Memory B cell (primary cell): ENCODE measurements at regions not wholly inside any gene's neighbourhood (a gene's known extent, or its start where the extent isn't known, plus 50 kb on each side); places are given as distances from the start of the nearest gene placed in this dataset.

Experiments
- ATAC-seq: fragments of 150-1000 bp; cut with Tn5 transposase; 2 replicates; pipeline ENCODE4 v1.10.0; 2021; ENCODE audit warnings: low read depth, mild to moderate bottlenecking, moderate library complexity
- DNase-seq, 2 donors: peaks; one replicate each; pipeline ENCODE4 v3.0.0; 2022; ENCODE audit warnings: low spot score in 2 of 2
- H3K27ac Mint-ChIP-seq: one replicate; pipeline ENCODE4 v1.8.0; 2022; ENCODE audit warnings: mild to moderate bottlenecking, moderate library complexity, mixed read lengths
- H3K27me3 Mint-ChIP-seq: one replicate; pipeline ENCODE4 v1.8.0; 2022; ENCODE audit warnings: mixed read lengths
- H3K36me3 Mint-ChIP-seq: one replicate; pipeline ENCODE4 v1.8.0; 2022; ENCODE audit warnings: mild to moderate bottlenecking, mixed read lengths
- H3K4me1 Mint-ChIP-seq: one replicate; pipeline ENCODE4 v1.8.0; 2022; ENCODE audit warnings: mixed read lengths
- H3K4me3 Mint-ChIP-seq: one replicate; pipeline ENCODE4 v1.8.0; 2022; ENCODE audit warnings: mild to moderate bottlenecking, moderate library complexity, mixed read lengths
- H3K9me3 Mint-ChIP-seq: one replicate; pipeline ENCODE4 v1.8.0; 2022; ENCODE audit warnings: mixed read lengths

DNA sequence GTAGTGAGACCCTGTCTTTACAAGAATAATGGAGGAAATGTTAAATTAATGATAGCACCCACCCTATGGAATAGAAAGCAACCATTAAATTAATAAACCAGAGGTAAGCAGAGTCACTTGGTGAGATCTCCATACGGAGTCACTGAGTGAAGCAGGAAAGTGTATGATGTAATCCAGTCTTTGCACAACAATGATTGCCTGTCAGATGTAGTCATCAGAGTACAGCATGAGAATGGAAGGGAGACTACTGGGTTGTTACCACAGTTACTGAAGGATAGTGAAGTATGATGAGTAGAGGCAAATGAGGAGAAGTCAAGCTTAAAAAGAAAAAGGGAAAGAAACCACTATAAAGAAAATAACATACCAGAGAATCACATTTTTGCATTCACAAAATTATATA lies 371.9 kb upstream of the SHH start:
- H3K27ac Mint-ChIP-seq = no peak overlapping the region
- DNase-seq = no peak
- H3K9me3 Mint-ChIP-seq = peaks cover 12% of the 10 kb centered on the region
- no peaks in the 10 kb centered on the region for H3K27me3 Mint-ChIP-seq
- H3K36me3 Mint-ChIP-seq = no peaks in the 10 kb centered on the region
- H3K4me1 Mint-ChIP-seq = no peaks in the 10 kb centered on the region
- H3K4me3 Mint-ChIP-seq = no peak overlapping the region
- no peak for ATAC-seq

- H3K9me3 Mint-ChIP-seq = peaks cover 5% of the 10 kb centered on the region
- ATAC-seq (no peak), DNase-seq (no peak)
- H3K4me1 Mint-ChIP-seq = no peaks in the 10 kb centered on the region
- H3K36me3 Mint-ChIP-seq = no peaks in the 10 kb centered on the region
- no peaks in the 10 kb centered on the region for H3K27me3 Mint-ChIP-seq
- no peak overlapping the region for H3K27ac Mint-ChIP-seq
- no peak overlapping the region for H3K4me3 Mint-ChIP-seq
These were observed 368.4 kb upstream of the SHH start for GRCh38 chr7:156180451-156181229.

DNA sequence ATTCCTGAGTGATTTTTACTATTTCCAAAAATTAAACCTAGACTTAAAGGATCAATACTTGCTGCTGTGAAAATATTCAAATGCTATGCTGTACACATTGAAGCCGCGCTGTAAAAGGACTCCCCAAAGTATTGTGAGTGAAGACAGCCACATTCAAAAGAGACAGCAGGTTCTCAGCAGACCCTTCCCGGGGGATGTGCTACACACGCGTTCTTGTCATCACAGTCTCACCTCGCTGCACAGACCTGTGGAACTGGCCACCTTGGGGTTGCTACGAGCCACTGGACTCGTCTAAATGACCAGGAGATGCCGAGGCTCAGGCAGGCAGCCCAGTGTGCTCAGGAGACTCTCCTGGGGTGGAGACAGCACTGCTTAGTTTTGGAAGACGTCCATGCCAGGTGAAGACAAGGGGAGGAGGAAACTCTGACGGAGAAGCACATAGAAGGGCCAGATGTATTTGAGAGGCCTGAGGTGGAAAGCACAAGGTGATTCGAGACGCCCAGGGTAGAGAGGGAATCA lies 367.7 kb upstream of the SHH start:
- no peak overlapping the region for H3K4me3 Mint-ChIP-seq
- ATAC-seq (no peak), DNase-seq (no peak)
- no peaks in the 10 kb centered on the region for H3K4me1 Mint-ChIP-seq
- no peaks in the 10 kb centered on the region for H3K36me3 Mint-ChIP-seq
- H3K9me3 Mint-ChIP-seq = no peaks in the 10 kb centered on the region
- no peak overlapping the region for H3K27ac Mint-ChIP-seq
- H3K27me3 Mint-ChIP-seq = no peaks in the 10 kb centered on the region

DNA sequence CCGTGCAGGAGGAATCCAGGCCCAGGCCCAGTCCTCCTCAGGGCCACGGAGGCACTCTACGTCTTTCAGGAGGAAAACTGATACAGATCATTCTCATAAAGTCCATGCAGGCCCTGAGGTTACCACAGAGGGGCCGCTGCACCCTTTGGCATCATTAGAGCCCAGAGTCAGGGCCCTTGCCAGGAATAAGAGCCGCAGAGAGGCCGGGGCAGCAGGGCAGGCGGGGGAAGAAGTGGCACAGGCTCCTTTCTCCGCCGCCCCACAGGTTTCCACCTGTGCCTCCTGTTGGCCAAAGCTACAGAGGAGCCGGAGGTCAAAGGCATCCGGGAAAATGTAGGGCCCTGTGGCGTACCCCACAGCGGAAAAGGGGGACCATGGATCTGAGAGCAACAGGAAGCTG lies 366.6 kb upstream of the SHH start:
- H3K27ac Mint-ChIP-seq = no peak overlapping the region

DNA sequence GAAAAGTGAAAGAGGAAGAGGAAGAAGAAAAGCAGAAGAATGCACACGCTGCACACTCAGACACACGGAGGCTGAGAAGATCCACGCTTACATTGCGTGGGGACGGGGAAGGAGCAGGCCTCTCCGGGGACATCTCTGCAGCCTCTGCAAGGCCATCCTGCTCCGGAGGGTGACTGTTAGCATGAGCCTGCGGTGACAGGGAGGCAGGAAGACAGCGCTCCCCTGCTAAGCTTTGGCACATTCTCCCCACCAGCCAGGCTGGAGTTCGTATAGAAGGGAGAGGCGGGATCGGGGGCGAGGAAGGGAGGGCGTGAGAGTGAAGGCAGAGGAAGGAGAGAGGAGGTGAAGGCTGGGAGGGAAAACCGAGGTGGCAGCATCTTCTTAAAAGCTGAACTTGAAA lies 366.0 kb upstream of the SHH start:
- no peak for ATAC-seq
- no peak overlapping the region for H3K27ac Mint-ChIP-seq
- no peaks in the 10 kb centered on the region for H3K36me3 Mint-ChIP-seq
- no peak for DNase-seq
- peaks cover 2% of the 10 kb centered on the region for H3K27me3 Mint-ChIP-seq
- no peak overlapping the region for H3K4me3 Mint-ChIP-seq
- H3K9me3 Mint-ChIP-seq = no peaks in the 10 kb centered on the region
- H3K4me1 Mint-ChIP-seq = no peaks in the 10 kb centered on the region

More for the DNA sequence above, 366.6 kb upstream of the SHH start:
- Mint-ChIP-seq H3K9me3 (no peaks in the 10 kb centered on the region), H3K36me3 (no peaks in the 10 kb centered on the region), H3K4me3 (no peak overlapping the region), H3K4me1 (no peaks in the 10 kb centered on the region), H3K27me3 (no peaks in the 10 kb centered on the region)
- no peak for DNase-seq
- no peak for ATAC-seq

GRCh38 chr7:156177422-156178055 lies 365.3 kb upstream of the SHH start:
- no peaks in the 10 kb centered on the region for H3K36me3 Mint-ChIP-seq
- peaks cover 2% of the 10 kb centered on the region for H3K27me3 Mint-ChIP-seq
- no peak overlapping the region for H3K27ac Mint-ChIP-seq
- no peaks in the 10 kb centered on the region for H3K9me3 Mint-ChIP-seq
- no peaks in the 10 kb centered on the region for H3K4me1 Mint-ChIP-seq
- no peak for DNase-seq
- no peak overlapping the region for H3K4me3 Mint-ChIP-seq
- no peak for ATAC-seq

GRCh38 chr7:156176039-156176438 lies 363.8 kb upstream of the SHH start:
- Mint-ChIP-seq H3K4me1 (no peaks in the 10 kb centered on the region), H3K27me3 (peaks cover 2% of the 10 kb centered on the region), H3K4me3 (no peak overlapping the region), H3K9me3 (no peaks in the 10 kb centered on the region), H3K36me3 (no peaks in the 10 kb centered on the region), H3K27ac (no peak overlapping the region)
- DNase-seq (no peak), ATAC-seq (no peak)

DNA sequence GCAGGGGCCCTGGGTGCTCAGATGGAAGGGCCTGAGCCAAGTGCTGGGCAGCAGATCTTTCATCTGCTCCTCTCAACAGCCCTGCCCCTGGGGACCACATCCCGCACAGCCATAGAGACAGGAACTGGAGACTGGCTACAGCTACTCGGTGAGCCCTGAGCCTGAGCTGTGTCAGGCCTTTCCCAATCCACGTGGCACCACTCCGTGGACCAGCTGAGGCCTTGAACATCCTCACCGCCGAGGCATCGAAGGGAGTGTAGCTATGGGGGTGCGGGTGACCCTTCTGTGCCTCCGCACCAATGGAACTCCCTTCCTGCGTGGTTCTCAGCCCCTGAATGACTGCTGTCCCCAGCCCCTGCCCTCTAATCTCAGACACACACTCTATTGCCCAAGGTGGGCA lies 362.7 kb upstream of the SHH start:
- no peak overlapping the region for H3K4me3 Mint-ChIP-seq
- no peaks in the 10 kb centered on the region for H3K36me3 Mint-ChIP-seq
- DNase-seq = no peak
- H3K4me1 Mint-ChIP-seq = no peaks in the 10 kb centered on the region
- H3K27me3 Mint-ChIP-seq = peaks cover 2% of the 10 kb centered on the region
- H3K27ac Mint-ChIP-seq = no peak overlapping the region
- ATAC-seq = no peak
- no peaks in the 10 kb centered on the region for H3K9me3 Mint-ChIP-seq

GRCh38 chr7:156174428-156174827 lies 362.2 kb upstream of the SHH start:
- no peaks in the 10 kb centered on the region for H3K9me3 Mint-ChIP-seq
- ATAC-seq = no peak
- H3K27ac Mint-ChIP-seq = no peak overlapping the region
- no peak overlapping the region for H3K4me3 Mint-ChIP-seq
- peaks cover 2% of the 10 kb centered on the region for H3K27me3 Mint-ChIP-seq
- no peaks in the 10 kb centered on the region for H3K4me1 Mint-ChIP-seq
- H3K36me3 Mint-ChIP-seq = no peaks in the 10 kb centered on the region
- DNase-seq = no peak

GRCh38 chr7:156173748-156174353 lies 361.6 kb upstream of the SHH start:
- Mint-ChIP-seq H3K9me3 (no peaks in the 10 kb centered on the region), H3K36me3 (no peaks in the 10 kb centered on the region), H3K27ac (no peak overlapping the region), H3K4me1 (no peaks in the 10 kb centered on the region), H3K27me3 (peaks cover 2% of the 10 kb centered on the region), H3K4me3 (no peak overlapping the region)
- ATAC-seq (no peak), DNase-seq (no peak)

GRCh38 chr7:156173346-156173745 lies 361.1 kb upstream of the SHH start:
- Mint-ChIP-seq H3K4me3 (no peak overlapping the region), H3K27ac (no peak overlapping the region), H3K4me1 (no peaks in the 10 kb centered on the region), H3K27me3 (peaks cover 2% of the 10 kb centered on the region), H3K36me3 (no peaks in the 10 kb centered on the region), H3K9me3 (no peaks in the 10 kb centered on the region)
- DNase-seq (no peak), ATAC-seq (no peak)

DNA sequence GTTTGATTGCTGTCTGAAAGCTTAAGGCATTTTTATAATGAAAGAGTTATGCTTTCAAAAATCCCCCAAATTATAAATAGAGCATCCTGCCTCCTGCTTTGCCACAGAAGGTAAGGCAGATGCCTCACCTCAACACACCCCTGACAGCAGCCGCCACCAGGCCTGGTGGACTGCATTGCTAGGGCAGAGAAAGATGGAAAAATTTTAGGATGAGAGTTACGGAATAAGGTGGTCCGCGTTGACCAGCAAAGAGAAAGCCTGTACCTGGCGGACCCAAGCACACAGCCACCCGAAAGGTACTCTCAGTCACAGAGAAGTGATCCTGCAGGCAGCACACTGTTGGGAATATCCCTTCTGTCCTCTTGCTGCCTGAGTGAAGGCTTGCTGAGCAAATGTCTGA lies 360.4 kb upstream of the SHH start:
- no peak overlapping the region for H3K27ac Mint-ChIP-seq
- H3K4me1 Mint-ChIP-seq = no peaks in the 10 kb centered on the region
- DNase-seq (no peak), ATAC-seq (no peak)
- no peaks in the 10 kb centered on the region for H3K36me3 Mint-ChIP-seq
- H3K9me3 Mint-ChIP-seq = no peaks in the 10 kb centered on the region
- no peak overlapping the region for H3K4me3 Mint-ChIP-seq
- peaks cover 2% of the 10 kb centered on the region for H3K27me3 Mint-ChIP-seq

- DNase-seq (no peak), ATAC-seq (no peak)
- no peak overlapping the region for H3K4me3 Mint-ChIP-seq
- H3K36me3 Mint-ChIP-seq = no peaks in the 10 kb centered on the region
- no peaks in the 10 kb centered on the region for H3K9me3 Mint-ChIP-seq
- no peak overlapping the region for H3K27ac Mint-ChIP-seq
- H3K4me1 Mint-ChIP-seq = no peaks in the 10 kb centered on the region
- H3K27me3 Mint-ChIP-seq = peaks cover 2% of the 10 kb centered on the region
These were observed 357.5 kb upstream of the SHH start for GRCh38 chr7:156169474-156170370.

GRCh38 chr7:156168434-156168833 lies 356.2 kb upstream of the SHH start:
- Mint-ChIP-seq H3K27ac (no peak overlapping the region), H3K27me3 (no peaks in the 10 kb centered on the region), H3K9me3 (no peaks in the 10 kb centered on the region)

More at GRCh38 chr7:156168434-156168833, 356.2 kb upstream of the SHH start:
- no peak overlapping the region for H3K4me3 Mint-ChIP-seq
- H3K36me3 Mint-ChIP-seq = no peaks in the 10 kb centered on the region
- H3K4me1 Mint-ChIP-seq = no peaks in the 10 kb centered on the region
- ATAC-seq (no peak), DNase-seq (no peak)
